Keratinocyte (primary cell): ENCODE measurements at regions not wholly inside any gene's neighbourhood (a gene's known extent, or its start where the extent isn't known, plus 50 kb on each side); places are given as distances from the start of the nearest gene placed in this dataset.

Source experiments
- DNase-seq: peaks from one replicate; pipeline ENCODE4 v3.0.0-alpha.2; 2011; ENCODE audit warnings: low read depth, missing footprints, low spot score
- FAIRE-seq: peaks from 2 replicates; lab custom pipeline; 2011; peaks lifted over from hg19 to GRCh38; lab: Jason Lieb, UNC
- H2AFZ ChIP-seq: 2 replicates; pipeline ENCODE4 v1.6.0; 2012; ENCODE audit warnings: low read length, control low read depth, inconsistent platforms; ENCODE audit not compliant: control insufficient read depth
- H3K27ac ChIP-seq: 2 replicates; pipeline ENCODE4 v1.5.1; 2011; ENCODE audit warnings: low read length; ENCODE audit not compliant: control insufficient read depth, insufficient read depth
- H3K27me3 ChIP-seq: 3 replicates; pipeline ENCODE4 v1.6.0; 2011; ENCODE audit warnings: low read length; ENCODE audit not compliant: control insufficient read depth, insufficient read depth; ENCODE audit errors: extremely low read depth
- H3K36me3 ChIP-seq, 2 experiments: 2 replicates in 1 of 2; 3 replicates in 1 of 2; pipeline ENCODE4 v1.5.1; 2011; ENCODE audit warnings: low read length in 2 of 2, mild to moderate bottlenecking in 1 of 2; ENCODE audit not compliant: control insufficient read depth in 2 of 2, insufficient read depth in 2 of 2; ENCODE audit errors: extremely low read depth in 1 of 2
- H3K4me1 ChIP-seq: 3 replicates; pipeline ENCODE4 v1.5.1; 2011; ENCODE audit warnings: low read length; ENCODE audit not compliant: control insufficient read depth, insufficient read depth; ENCODE audit errors: extremely low read depth
- H3K4me2 ChIP-seq: 3 replicates; pipeline ENCODE4 v1.6.0; 2011; ENCODE audit warnings: low read depth, low read length; ENCODE audit not compliant: control insufficient read depth, insufficient read depth; ENCODE audit errors: extremely low read depth
- H3K4me3 ChIP-seq, 3 experiments: fragments of 200-600 bp in 1 of 3; sonication (generic) in 1 of 3; 2 replicates in 2 of 3; 3 replicates in 1 of 3; pipeline ENCODE4 v1.5.1; 2011 to 2016; ENCODE audit warnings: low read length in 3 of 3, mild to moderate bottlenecking in 3 of 3, control low read depth in 2 of 3, inconsistent platforms in 1 of 3, low read depth in 1 of 3, mixed read lengths in 1 of 3, mixed run types in 1 of 3, moderate library complexity in 1 of 3; ENCODE audit not compliant: control insufficient read depth in 2 of 3, insufficient read depth in 2 of 3; ENCODE audit errors: extremely low read depth in 1 of 3
- H3K79me2 ChIP-seq: 2 replicates; pipeline ENCODE4 v1.6.0; 2012; ENCODE audit warnings: low read length; ENCODE audit not compliant: control insufficient read depth, insufficient read depth
- H3K9ac ChIP-seq: 3 replicates; pipeline ENCODE4 v1.6.0; 2011; ENCODE audit warnings: low read length; ENCODE audit not compliant: control insufficient read depth, insufficient read depth; ENCODE audit errors: extremely low read depth
- H3K9me1 ChIP-seq: 3 replicates; pipeline ENCODE4 v1.6.0; 2011; ENCODE audit warnings: low read length; ENCODE audit not compliant: control insufficient read depth, insufficient read depth; ENCODE audit errors: extremely low read depth
- H3K9me3 ChIP-seq: 2 replicates; pipeline ENCODE4 v1.5.1; 2012; ENCODE audit warnings: low read depth, low read length; ENCODE audit not compliant: control insufficient read depth
- H4K20me1 ChIP-seq: 3 replicates; pipeline ENCODE4 v1.6.0; 2011; ENCODE audit warnings: low read length; ENCODE audit not compliant: control insufficient read depth, insufficient read depth; ENCODE audit errors: extremely low read depth
- EZH2 ChIP-seq: IDR thresholded peaks from one replicate; pipeline ENCODE4 v1.6.1; 2012; ENCODE audit warnings: inconsistent platforms, mild to moderate bottlenecking, low read length, moderate library complexity
- dilution Hi-C: fragments of 300-500 bp; cut with MboI; formaldehyde crosslinking; loops from one replicate; pipeline ENCODE4 v1.7.0; 2020; ENCODE audit warnings: low sequenced_read_pairs; ENCODE audit not compliant: extremely low pct_ligation_motif_present
- TF ChIP-seq, protein P1 (sequence below), 3 experiments: IDR thresholded peaks in 1 of 3; conservative IDR thresholded peaks in 1 of 3; optimal IDR thresholded peaks in 1 of 3; 2 replicates in 2 of 3; 3 replicates in 1 of 3; pipeline versions ENCODE3 to v1.5.1; 2011; ENCODE audit warnings: low read length in 3 of 3, mild to moderate bottlenecking in 3 of 3, moderate library complexity in 2 of 3, control low read depth in 1 of 3, inconsistent platforms in 1 of 3; ENCODE audit not compliant: insufficient read depth in 2 of 3; ENCODE audit errors: extremely low read depth in 1 of 3

DNA sequence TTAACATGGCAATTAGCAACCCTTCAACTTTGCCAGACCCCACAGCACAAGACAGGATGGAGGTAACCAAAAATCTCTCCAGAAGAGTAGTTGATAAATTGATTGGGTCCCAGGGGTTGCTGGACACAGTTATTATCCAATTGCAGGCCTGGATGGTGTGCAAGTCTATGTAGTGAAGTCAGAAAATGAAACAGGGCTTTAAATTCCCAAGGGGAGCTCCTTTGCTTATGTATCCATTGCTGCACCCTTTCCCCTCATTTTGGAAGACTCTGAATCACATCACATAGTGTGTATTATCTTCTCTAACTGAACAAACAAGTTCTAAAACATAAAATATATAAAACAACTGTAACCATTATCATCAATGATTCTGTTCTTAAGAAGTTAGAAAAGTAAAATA, 550.2 kb downstream of the LMO4 start:
- H3K4me2 ChIP-seq = no peak overlapping the region
- no peaks in the 10 kb centered on the region for H3K27me3 ChIP-seq
- FAIRE-seq = no peak
- DNase-seq = no peak
- no peaks in the 10 kb centered on the region for H4K20me1 ChIP-seq
- H3K4me1 ChIP-seq = no peaks in the 10 kb centered on the region
- no peaks in the 10 kb centered on the region for H3K36me3 ChIP-seq
- dilution Hi-C loops = no loop called here
- H3K79me2 ChIP-seq = no peaks in the 10 kb centered on the region
- no peaks in the 10 kb centered on the region for H3K9me1 ChIP-seq
- no peak overlapping the region for H2AFZ ChIP-seq
- no peak overlapping the region for H3K27ac ChIP-seq
- no peak overlapping the region for H3K9ac ChIP-seq
- no peak for TF ChIP-seq EZH2
- TF ChIP-seq, protein P1, sequence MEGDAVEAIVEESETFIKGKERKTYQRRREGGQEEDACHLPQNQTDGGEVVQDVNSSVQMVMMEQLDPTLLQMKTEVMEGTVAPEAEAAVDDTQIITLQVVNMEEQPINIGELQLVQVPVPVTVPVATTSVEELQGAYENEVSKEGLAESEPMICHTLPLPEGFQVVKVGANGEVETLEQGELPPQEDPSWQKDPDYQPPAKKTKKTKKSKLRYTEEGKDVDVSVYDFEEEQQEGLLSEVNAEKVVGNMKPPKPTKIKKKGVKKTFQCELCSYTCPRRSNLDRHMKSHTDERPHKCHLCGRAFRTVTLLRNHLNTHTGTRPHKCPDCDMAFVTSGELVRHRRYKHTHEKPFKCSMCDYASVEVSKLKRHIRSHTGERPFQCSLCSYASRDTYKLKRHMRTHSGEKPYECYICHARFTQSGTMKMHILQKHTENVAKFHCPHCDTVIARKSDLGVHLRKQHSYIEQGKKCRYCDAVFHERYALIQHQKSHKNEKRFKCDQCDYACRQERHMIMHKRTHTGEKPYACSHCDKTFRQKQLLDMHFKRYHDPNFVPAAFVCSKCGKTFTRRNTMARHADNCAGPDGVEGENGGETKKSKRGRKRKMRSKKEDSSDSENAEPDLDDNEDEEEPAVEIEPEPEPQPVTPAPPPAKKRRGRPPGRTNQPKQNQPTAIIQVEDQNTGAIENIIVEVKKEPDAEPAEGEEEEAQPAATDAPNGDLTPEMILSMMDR (optimal IDR thresholded peaks at IDR 0.05 in 1 of 3, IDR thresholded peaks at IDR 0.05 in 1 of 3, conservative IDR thresholded peaks at IDR 0.05 in 1 of 3; ENCODE audit: extremely low read depth in 1 of 3, insufficient read depth in 2 of 3, low read length in 3 of 3) = no peak
- H3K4me3 ChIP-seq = no peak overlapping the region
- no peaks in the 10 kb centered on the region for H3K9me3 ChIP-seq

DNA sequence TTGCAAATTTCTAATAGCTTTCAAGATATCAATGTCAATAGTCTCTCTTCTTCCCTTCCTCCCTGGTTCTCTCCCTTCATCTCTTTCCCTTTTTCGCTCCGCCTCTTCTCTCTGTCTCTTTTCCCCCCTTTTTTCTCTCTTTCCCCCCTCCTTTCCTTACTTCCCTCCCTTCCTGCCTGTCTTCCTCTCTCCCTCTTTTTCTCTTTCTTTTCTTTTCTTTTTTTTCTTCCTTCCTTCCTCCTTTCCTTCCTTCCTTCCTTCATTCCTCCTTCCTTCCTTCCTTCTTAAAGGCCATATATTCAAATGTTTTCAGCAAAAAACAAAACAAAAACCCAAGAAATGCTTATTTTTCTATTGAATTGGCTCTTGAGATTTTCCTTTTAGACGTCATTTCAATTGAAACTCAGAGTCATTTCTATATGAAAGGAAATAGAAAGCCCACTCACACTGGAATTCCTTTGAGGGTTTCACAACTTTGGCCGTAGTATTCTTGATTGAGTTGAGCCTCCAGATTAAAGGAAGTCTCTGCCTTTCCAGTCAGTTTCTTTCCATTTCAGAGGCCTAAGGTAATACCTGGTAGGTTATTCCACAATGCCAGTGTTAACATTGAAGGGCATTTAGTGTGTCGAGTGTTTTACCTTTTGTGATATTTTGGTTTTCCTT, 551.5 kb downstream of the LMO4 start:
- H3K27ac ChIP-seq = no peak overlapping the region
- TF ChIP-seq EZH2 = no peak
- TF ChIP-seq, protein P1 (optimal IDR thresholded peaks at IDR 0.05 in 1 of 3, IDR thresholded peaks at IDR 0.05 in 1 of 3, conservative IDR thresholded peaks at IDR 0.05 in 1 of 3; ENCODE audit: extremely low read depth in 1 of 3, insufficient read depth in 2 of 3, low read length in 3 of 3) = no peak
- no peak overlapping the region for H3K4me2 ChIP-seq
- no peaks in the 10 kb centered on the region for H4K20me1 ChIP-seq
- no peak for FAIRE-seq
- DNase-seq = no peak
- no peaks in the 10 kb centered on the region for H3K36me3 ChIP-seq
- H3K9me1 ChIP-seq = no peaks in the 10 kb centered on the region
- H3K4me1 ChIP-seq = no peaks in the 10 kb centered on the region
- no peak overlapping the region for H3K9ac ChIP-seq
- H3K4me3 ChIP-seq = no peak overlapping the region
- dilution Hi-C loops = no loop called here
- H3K79me2 ChIP-seq = no peaks in the 10 kb centered on the region
- H3K9me3 ChIP-seq = no peaks in the 10 kb centered on the region
- no peaks in the 10 kb centered on the region for H3K27me3 ChIP-seq
- no peak overlapping the region for H2AFZ ChIP-seq
